SJSA1 (cell line): ENCODE measurements at regions not wholly inside any gene's neighbourhood (a gene's known extent, or its start where the extent isn't known, plus 50 kb on each side); places are given as distances from the start of the nearest gene placed in this dataset.

ENCODE experiments used
- DNase-seq, 2 experiments: peaks; one replicate each; pipeline ENCODE4 v3.0.0-alpha.2; 2015 to 2020; ENCODE audit warnings: low spot score in 2 of 2, low read depth in 1 of 2
- H3K27ac ChIP-seq: fragments of 250-450 bp; sonication (Bioruptor Pico); 2 replicates; pipeline ENCODE4 v1.5.1; 2020; ENCODE audit warnings: mild to moderate bottlenecking, moderate library complexity
- H3K27me3 ChIP-seq: fragments of 250-450 bp; sonication (Bioruptor Pico); replicated peaks from 2 replicates; pipeline ENCODE4 v1.5.1; 2020; ENCODE audit warnings: mild to moderate bottlenecking, moderate library complexity
- H3K36me3 ChIP-seq: fragments of 250-450 bp; sonication (Bioruptor Pico); 2 replicates; pipeline ENCODE4 v1.5.1; 2020; ENCODE audit warnings: mild to moderate bottlenecking
- H3K4me1 ChIP-seq: fragments of 250-450 bp; sonication (Bioruptor Pico); replicated peaks from 2 replicates; pipeline ENCODE4 v1.6.1; 2021; ENCODE audit warnings: mild to moderate bottlenecking
- H3K4me3 ChIP-seq: fragments of 250-450 bp; sonication (Bioruptor Pico); 2 replicates; pipeline ENCODE4 v1.5.1; 2020; ENCODE audit warnings: mild to moderate bottlenecking
- H3K9me3 ChIP-seq: fragments of 250-450 bp; sonication (Bioruptor Pico); replicated peaks from 2 replicates; pipeline ENCODE4 v1.5.1; 2020; ENCODE audit warnings: mild to moderate bottlenecking

DNA sequence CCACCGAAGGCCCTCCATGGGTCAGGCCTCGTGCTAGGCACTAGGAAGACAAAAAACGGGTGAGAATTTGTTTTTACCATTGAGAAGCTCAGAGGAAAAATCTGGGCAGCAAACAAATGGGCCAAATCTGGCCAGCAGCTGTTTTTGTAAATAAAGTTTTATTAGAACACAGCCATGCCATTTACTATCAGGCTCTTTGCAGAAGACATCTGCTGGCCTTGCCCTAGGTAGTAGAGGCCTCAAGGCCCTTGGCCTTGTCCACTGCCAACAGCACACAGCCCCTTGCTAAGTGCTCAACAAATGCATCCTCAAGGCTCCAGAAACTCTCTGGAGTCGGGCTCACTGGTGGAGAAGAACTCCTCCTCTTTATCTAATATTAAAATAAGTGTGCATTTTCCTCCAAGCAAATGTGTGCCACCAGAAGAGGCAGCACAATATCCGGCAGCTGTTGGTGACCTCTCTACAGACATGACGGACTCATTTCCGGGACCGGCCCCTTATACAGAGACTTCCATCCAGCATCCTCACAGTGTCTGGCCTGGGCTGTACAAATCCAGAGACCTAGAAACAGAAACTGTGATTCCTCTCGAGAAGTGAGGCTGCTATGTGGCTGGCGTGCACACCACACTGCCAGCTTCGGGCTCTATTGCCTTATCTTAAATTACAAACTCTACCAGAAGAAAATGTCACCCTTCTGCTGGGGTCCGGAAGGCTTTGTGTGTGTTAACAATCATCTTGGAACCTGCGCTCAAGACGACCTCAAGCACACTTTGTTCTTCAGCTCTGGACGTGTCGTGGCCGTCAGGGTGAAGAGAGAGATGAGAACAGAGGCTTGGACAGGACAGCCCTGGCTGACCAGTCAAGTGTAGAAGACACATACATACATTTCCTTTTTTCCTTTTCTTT, 203.9 kb downstream of the TOMM20 start:
- H3K36me3 ChIP-seq, result no peaks in the 10 kb centered on the region
- no peak for DNase-seq
- H3K9me3 ChIP-seq, result no peaks in the 10 kb centered on the region
- H3K4me1 ChIP-seq, result peaks cover 21% of the 10 kb centered on the region
- H3K4me3 ChIP-seq, result no peak overlapping the region
- H3K27ac ChIP-seq, result peak overlapping the region; percentile 56
- no peaks in the 10 kb centered on the region for H3K27me3 ChIP-seq

DNA sequence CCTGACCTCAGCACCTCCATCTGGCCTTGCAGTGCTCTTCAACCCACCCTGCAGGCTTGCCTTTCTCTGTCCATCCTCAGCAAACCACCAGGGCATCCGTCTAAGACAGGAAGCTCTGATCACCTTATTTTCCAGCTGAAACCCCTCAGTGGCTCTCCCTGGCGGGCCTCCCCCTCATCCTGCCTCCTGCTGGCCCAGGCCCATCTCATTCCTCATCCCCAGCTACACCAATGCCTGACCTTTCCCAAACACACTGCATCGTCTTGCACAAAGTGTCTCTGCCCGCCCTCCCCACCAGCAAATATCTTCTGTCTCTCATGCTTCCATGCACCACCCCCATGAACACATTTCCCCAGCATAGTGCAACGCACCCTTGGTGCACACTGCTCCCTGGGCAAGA, 205.0 kb downstream of the TOMM20 start:
- DNase-seq, result no peak
- Histone ChIP-seq H3K4me3 (no peak overlapping the region), H3K4me1 (peaks cover 31% of the 10 kb centered on the region), H3K27ac (no peak overlapping the region), H3K27me3 (no peaks in the 10 kb centered on the region), H3K36me3 (no peaks in the 10 kb centered on the region), H3K9me3 (no peaks in the 10 kb centered on the region)

DNA sequence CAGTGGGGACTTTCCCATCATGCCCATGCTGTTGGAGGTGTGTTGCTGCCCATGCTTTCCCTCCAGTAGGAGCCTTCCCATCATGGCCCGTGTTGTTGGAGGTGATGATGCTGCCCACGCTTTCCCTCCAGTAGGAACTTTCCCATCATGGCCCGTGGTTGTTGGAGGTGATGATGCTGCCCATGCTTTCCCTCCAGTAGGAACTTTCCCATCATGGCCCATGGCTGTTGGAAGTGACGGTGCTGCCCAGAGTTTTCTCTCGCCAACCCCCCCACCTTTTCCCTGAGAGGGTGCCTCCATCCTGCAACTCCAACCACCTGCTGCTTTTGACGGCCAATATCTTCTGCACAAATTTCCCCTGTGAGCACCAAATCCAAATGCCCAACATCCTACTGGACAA, 205.7 kb downstream of the TOMM20 start:
- H3K9me3 ChIP-seq, result no peaks in the 10 kb centered on the region
- no peak for DNase-seq
- H3K27ac ChIP-seq, result no peak overlapping the region
- H3K4me3 ChIP-seq, result no peak overlapping the region
- no peaks in the 10 kb centered on the region for H3K27me3 ChIP-seq
- no peaks in the 10 kb centered on the region for H3K36me3 ChIP-seq
- H3K4me1 ChIP-seq, result peaks cover 37% of the 10 kb centered on the region

DNA sequence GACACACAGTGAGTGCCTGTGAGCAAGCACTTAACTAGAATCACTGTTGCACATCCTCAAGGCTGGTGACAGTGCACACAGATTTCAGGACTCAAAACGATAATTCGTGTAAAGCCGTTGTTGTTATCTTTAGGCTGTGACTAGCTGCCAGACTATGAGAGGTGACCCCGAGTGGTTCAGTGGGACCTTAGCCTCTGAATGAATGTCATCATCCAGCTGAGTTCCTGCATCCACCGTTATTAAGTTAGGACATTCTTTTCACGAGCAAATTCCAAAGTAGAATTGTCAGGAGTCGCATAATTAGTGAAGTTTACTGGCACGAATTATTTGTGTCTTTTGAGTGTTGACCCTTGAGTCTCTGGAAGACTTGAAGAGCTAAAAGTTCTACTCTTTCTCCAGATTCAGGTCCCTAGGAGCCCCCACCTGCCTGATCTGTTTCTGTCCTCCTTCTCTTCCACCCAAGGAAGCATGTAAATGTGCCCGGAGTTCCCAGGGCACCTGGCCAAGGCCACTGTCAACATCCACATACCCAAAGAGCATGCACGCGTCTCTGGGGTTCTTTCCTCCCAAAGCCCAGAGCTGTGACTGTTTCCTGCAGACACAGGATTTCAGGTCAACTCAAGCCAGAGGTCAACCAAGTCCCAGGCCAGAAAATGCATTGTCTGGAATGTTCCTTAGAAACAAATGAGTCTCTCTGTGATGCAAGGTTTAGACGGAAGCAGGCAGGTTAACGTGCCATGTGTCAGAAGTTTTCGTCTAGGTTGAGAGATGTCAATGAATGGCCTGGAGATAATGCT, 207.2 kb downstream of the TOMM20 start:
- Histone ChIP-seq H3K27me3 (no peaks in the 10 kb centered on the region), H3K9me3 (no peaks in the 10 kb centered on the region), H3K36me3 (no peaks in the 10 kb centered on the region), H3K4me1 (peaks cover 29% of the 10 kb centered on the region), H3K27ac (no peak overlapping the region), H3K4me3 (no peak overlapping the region)
- DNase-seq, result no peak

DNA sequence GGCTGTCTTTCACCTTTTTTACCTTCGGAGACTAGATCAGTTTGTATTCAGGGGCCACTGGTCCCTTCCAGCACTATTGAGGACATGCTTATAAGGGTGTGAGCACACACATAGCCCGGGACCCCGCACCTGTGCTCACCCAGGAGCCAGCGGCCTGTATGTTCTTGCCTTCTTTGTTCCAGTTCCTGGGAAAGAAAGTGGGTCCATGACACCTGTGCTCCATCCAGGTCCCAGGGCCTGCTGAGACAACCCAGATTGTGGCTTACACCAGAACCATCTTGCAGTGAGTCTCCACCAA, 207.8 kb downstream of the TOMM20 start:
- Histone ChIP-seq H3K4me3 (no peak overlapping the region), H3K27me3 (no peaks in the 10 kb centered on the region), H3K4me1 (peaks cover 25% of the 10 kb centered on the region), H3K27ac (no peak overlapping the region), H3K9me3 (no peaks in the 10 kb centered on the region), H3K36me3 (no peaks in the 10 kb centered on the region)
- DNase-seq, result no peak

DNA sequence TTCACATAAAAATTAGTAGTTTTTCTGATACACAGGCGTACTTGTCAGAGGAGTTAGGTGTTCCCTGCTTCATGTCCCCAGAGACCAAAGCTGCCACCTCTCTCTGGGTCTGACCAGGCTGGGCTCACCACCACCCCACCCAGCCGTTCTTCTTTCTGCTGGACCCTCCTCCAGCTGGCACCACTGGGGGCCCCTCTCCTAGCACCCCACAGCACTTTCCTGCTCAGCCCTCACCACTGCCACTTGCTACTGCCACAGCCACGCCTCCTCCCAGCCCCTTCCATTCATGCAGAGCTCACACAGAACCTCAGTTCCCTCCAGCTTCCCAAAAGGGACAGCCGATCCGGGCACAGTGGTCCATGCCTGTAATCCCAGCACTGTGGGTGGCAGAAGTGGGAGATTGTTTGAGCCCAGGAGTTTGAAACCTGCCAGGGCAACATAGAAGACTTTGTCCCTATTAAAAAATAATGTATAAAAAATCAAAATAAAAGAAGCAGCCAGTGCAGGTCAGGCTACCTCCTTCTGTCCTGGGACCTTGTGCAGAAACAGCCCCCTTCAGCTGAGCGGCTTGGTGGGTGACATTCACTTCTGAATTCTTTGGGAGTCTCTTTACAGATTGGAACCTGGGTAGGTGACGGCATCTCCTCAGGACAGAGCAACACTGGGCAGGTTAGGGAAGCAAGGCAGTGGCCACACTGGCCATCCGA, 208.3 kb downstream of the TOMM20 start:
- H3K4me1 ChIP-seq, result peaks cover 21% of the 10 kb centered on the region
- no peak overlapping the region for H3K27ac ChIP-seq
- no peak overlapping the region for H3K4me3 ChIP-seq

DNA sequence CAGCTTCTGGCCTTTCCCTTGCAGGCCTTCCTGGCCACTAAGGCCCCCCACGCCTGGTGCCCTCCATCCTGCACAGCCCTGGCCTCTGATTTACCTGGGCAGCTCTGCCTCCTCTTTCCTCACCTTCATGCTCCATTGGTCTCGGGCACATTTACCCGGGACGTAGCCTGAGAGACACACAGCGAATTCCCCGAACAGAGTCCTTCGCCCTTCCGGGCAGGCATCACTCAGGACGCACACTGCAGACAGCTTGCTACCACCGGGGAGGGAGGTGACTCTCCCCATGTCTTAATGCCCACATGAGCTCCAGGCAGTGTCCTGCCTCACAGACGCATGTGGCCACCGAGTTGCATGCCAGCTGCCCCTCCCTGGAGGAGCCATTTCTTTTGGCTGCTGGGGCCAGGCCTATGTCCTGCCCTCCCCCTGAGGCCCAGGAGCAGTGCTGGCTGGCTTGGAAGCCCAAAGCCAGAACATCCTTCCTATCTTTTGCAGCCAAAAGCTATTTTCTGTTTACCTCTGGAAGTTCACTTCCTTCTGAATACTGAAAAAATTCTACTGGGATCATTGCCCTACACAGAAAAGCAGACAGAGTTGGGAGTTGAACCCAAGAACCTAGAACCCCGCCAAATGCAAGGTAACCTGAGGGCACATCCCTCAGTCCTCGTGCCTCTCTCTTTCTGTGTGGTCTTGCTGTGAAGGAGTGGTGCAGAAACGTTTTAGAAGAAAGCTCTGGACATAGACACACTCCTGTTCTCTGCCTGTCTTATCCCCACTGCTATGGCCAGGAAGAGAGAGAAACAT, 209.5 kb downstream of the TOMM20 start:
- DNase-seq, result no peak
- Histone ChIP-seq H3K27ac (no peak overlapping the region), H3K4me3 (no peak overlapping the region), H3K4me1 (peaks cover 18% of the 10 kb centered on the region), H3K9me3 (no peaks in the 10 kb centered on the region), H3K27me3 (no peaks in the 10 kb centered on the region), H3K36me3 (no peaks in the 10 kb centered on the region)

More for the DNA sequence above, 208.3 kb downstream of the TOMM20 start:
- H3K27me3 ChIP-seq, result no peaks in the 10 kb centered on the region
- no peaks in the 10 kb centered on the region for H3K9me3 ChIP-seq
- no peak for DNase-seq
- H3K36me3 ChIP-seq, result no peaks in the 10 kb centered on the region

- Histone ChIP-seq H3K27ac (no peak overlapping the region), H3K27me3 (no peaks in the 10 kb centered on the region), H3K9me3 (no peaks in the 10 kb centered on the region), H3K4me3 (no peak overlapping the region), H3K4me1 (peaks cover 18% of the 10 kb centered on the region), H3K36me3 (no peaks in the 10 kb centered on the region)
- DNase-seq, result no peak
These were observed 210.3 kb downstream of the TOMM20 start for GRCh38 chr1:234918181-234918841.

DNA sequence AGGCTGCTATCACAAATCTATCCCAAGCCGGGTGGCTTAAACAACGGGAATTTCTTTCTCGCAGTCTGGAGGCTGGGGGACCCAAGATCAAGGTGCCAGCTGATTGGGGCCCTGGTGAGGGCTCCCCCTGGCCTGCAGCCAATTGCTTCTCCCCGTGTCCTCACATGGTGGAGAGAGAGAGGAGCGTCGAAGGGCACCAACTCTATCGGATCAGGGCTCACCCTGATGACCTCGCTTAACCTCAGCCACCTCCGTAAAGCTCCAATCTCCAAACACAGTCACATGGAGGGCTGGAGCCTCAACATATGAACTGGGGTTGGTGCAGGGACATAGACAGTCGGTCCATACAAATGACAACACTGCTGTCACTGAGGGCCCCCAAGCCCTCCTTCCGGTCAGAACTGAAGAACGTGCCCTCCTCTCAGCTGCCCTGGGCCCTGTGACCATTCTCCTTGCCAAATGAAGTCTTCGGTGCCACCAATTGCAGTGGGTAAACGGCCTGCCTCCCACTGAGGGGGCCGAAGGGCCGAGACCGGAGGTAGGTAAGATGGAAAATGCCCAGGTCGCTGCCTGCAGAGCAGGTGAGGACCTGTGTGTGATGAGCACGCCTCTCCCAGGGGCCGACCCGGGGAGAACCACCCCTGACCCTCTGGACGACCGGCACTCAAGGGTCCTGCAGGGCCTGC, 211.0 kb downstream of the TOMM20 start:
- no peak overlapping the region for H3K4me3 ChIP-seq
- no peaks in the 10 kb centered on the region for H3K36me3 ChIP-seq
- peaks cover 23% of the 10 kb centered on the region for H3K4me1 ChIP-seq
- H3K27me3 ChIP-seq, result no peaks in the 10 kb centered on the region
- no peak overlapping the region for H3K27ac ChIP-seq
- DNase-seq, result no peak
- no peaks in the 10 kb centered on the region for H3K9me3 ChIP-seq

DNA sequence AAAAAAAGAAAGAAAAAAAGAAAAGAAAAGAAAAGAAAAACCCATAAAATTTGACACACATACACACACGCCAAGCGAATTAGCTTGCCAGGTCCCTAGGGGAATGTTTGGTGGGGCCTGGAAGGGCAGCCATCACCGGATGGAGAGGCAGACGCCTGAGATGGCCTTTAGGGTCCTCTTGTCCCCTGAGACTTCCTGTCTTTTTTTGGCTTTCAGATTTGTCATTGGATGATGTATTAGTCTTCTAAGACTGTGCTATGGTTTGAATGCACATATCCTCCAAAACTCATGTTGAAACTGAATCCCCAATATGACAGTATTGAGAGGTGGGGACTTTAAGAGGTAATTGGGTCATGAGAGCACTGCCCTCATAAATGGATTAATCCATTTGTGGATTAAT, 211.8 kb downstream of the TOMM20 start:
- Histone ChIP-seq H3K27ac (no peak overlapping the region), H3K4me3 (no peak overlapping the region), H3K36me3 (no peaks in the 10 kb centered on the region), H3K4me1 (peaks cover 26% of the 10 kb centered on the region), H3K27me3 (no peaks in the 10 kb centered on the region), H3K9me3 (no peaks in the 10 kb centered on the region)
- no peak for DNase-seq

GRCh38 chr1:234915924-234916675, 212.5 kb downstream of the TOMM20 start:
- Histone ChIP-seq H3K4me1 (peaks cover 33% of the 10 kb centered on the region), H3K27ac (no peak overlapping the region), H3K36me3 (no peaks in the 10 kb centered on the region), H3K27me3 (no peaks in the 10 kb centered on the region), H3K4me3 (no peak overlapping the region), H3K9me3 (no peaks in the 10 kb centered on the region)
- DNase-seq, result no peak
